ENCODE measurements at regions not wholly inside any gene's neighbourhood (a gene's known extent, or its start where the extent isn't known, plus 50 kb on each side); places are given as distances from the start of the nearest gene placed in this dataset.

DNA sequence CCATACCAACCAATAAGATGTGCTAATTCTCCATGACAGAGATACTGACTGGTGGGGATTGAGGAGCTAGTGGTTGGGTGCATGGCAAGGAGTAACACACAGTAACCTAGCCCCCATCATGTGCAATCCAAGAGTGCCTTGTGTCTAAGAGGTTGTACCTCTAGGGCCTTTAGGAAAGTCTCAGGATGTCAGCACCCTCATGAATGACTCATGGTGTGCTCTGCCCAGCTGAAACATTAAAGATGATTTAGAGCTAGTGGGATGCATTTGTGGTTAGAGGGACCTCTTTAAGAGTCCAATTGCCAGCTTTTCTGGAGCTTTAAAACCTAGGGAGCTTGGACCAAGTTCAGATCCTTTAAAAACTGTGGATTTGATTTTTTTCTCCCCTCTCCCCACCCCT, 181.1 kb downstream of the HERPUD2 start:
- Histone ChIP-seq H3K9me3 (no peaks in the 10 kb centered on the region), H3K4me3 (no peak overlapping the region), H3K4me1 (no peaks in the 10 kb centered on the region), H3K27me3 (peaks cover 3% of the 10 kb centered on the region), H3K36me3 (no peaks in the 10 kb centered on the region), H3K27ac (no peak overlapping the region)
- in situ Hi-C loops (cut with MboI; ENCODE audit: low pct_ligation_motif_present in 1 of 4, low pct_unique_long_range_greater_than_20kb in 1 of 4, low sequenced_read_pairs in 3 of 4): no loop called here
- intact Hi-C loops (cut with DNase I; ENCODE audit: low total_unique reads): no loop called here
- TF ChIP-seq POLR2AphosphoS5 (IDR thresholded peaks at IDR 0.05): no peak
- TF ChIP-seq EP300 (IDR thresholded peaks at IDR 0.05; ENCODE audit: low read depth): no peak
- TF ChIP-seq POLR2A (IDR thresholded peaks at IDR 0.05): no peak
- TF ChIP-seq, protein P1, sequence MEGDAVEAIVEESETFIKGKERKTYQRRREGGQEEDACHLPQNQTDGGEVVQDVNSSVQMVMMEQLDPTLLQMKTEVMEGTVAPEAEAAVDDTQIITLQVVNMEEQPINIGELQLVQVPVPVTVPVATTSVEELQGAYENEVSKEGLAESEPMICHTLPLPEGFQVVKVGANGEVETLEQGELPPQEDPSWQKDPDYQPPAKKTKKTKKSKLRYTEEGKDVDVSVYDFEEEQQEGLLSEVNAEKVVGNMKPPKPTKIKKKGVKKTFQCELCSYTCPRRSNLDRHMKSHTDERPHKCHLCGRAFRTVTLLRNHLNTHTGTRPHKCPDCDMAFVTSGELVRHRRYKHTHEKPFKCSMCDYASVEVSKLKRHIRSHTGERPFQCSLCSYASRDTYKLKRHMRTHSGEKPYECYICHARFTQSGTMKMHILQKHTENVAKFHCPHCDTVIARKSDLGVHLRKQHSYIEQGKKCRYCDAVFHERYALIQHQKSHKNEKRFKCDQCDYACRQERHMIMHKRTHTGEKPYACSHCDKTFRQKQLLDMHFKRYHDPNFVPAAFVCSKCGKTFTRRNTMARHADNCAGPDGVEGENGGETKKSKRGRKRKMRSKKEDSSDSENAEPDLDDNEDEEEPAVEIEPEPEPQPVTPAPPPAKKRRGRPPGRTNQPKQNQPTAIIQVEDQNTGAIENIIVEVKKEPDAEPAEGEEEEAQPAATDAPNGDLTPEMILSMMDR (IDR thresholded peaks at IDR 0.05): no peak
- no peak for DNase-seq

DNA sequence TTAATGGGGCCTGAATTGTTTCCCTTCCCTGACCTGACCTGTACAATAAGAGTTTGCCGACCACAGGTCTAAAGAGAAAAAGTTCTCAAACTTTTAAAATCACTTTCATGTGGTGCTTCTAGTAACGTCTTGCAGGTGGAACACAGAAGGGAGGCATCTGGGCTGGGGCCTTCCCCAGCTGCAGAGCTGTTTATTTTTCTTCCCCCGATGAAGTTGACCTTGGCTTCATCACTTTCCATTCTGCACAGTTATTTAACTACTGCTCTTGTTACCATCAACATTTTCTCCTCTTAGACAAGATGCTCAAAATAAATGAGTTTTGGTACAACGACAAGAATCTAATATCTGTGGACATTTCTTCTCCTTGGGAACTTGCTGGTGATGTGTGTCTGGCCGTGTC, 181.7 kb downstream of the HERPUD2 start:
- in situ Hi-C loops (cut with MboI; ENCODE audit: low pct_ligation_motif_present in 1 of 4, low pct_unique_long_range_greater_than_20kb in 1 of 4, low sequenced_read_pairs in 3 of 4): no loop called here
- intact Hi-C loops (cut with DNase I; ENCODE audit: low total_unique reads): no loop called here
- no peak for TF ChIP-seq POLR2A (IDR thresholded peaks at IDR 0.05)

DNA sequence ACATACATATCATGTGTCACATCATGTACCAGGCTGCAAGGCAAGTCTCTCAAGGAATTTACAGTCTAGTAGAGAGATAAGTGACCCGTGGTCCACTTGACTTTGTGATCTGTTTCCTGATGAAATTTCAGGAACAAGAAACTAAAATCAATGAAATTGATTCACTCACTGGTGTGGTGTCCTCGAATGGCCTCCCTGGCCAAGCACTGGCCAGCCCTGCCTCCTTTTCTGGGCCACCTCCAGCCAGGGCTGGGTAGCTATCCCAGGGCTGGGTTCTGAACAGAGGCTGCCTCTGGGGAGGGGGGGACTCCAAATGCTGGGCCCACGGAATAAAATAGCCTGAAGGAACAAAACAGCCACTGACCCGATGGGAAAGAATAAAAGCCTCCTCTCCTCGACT, 182.2 kb downstream of the HERPUD2 start:
- Histone ChIP-seq H3K4me1 (no peaks in the 10 kb centered on the region), H3K27me3 (no peaks in the 10 kb centered on the region), H3K36me3 (no peaks in the 10 kb centered on the region), H3K27ac (no peak overlapping the region), H3K4me3 (no peak overlapping the region), H3K9me3 (no peaks in the 10 kb centered on the region)
- WGBS, 2 donors (ENCODE audit: low coverage in 1 of 2): 20 to 68% methylated on average over 1 to 5 of the region's 5 CpGs
- in situ Hi-C loops (cut with MboI; ENCODE audit: low pct_ligation_motif_present in 1 of 4, low pct_unique_long_range_greater_than_20kb in 1 of 4, low sequenced_read_pairs in 3 of 4): no loop called here
- TF ChIP-seq, protein P1 (IDR thresholded peaks at IDR 0.05): no peak
- TF ChIP-seq POLR2A (IDR thresholded peaks at IDR 0.05) (no peak), POLR2AphosphoS5 (IDR thresholded peaks at IDR 0.05) (no peak), EP300 (IDR thresholded peaks at IDR 0.05; ENCODE audit: low read depth) (no peak)
- no peak for DNase-seq
- intact Hi-C loops (cut with DNase I; ENCODE audit: low total_unique reads): no loop called here

More for the DNA sequence above, 181.7 kb downstream of the HERPUD2 start:
- no peak for DNase-seq
- 20 to 65% methylated on average over 1 to 5 of the region's 5 CpGs for WGBS, 2 donors (ENCODE audit: low coverage in 1 of 2)
- Histone ChIP-seq H3K9me3 (no peaks in the 10 kb centered on the region), H3K27ac (no peak overlapping the region), H3K4me3 (no peak overlapping the region), H3K27me3 (no peaks in the 10 kb centered on the region), H3K36me3 (no peaks in the 10 kb centered on the region), H3K4me1 (no peaks in the 10 kb centered on the region)

DNA sequence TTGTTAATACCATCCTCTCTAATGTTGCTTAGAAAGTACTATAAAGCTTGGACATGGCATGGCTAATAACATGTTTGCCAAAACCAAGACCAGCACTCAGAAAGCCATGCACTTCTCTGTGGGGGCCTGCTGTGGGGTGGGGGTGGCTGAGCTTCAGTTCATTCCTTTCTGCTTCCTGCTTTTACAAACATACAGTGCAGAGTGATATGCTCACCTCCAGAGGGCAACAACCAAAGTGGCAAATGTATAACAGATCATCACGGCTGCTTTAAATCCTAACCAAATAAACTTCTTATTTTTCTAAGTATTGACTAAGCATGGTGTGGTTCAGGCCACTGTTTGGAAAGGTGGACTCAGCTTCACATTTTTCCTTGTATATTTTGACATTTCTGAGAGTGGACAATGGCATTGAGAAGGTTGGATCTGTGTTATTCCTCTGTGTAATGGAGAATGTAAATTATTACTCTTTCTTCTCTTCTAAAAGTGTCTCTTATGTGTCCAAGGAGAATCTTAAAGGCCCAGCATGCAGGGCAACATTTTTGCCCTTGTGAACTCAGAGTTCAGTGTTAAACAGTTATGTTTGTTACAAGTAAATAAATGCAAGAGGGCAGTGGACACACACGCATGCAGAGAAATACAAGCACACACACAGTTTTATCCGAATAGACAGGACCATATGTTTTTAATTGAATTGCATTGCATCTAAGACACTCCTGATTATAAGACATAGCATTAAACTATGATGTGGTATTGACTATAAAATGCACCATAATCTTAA, 186.1 kb downstream of the HERPUD2 start:
- no peak overlapping the region for H3K27ac ChIP-seq
- H3K4me1 ChIP-seq: no peaks in the 10 kb centered on the region
- TF ChIP-seq EP300 (IDR thresholded peaks at IDR 0.05; ENCODE audit: low read depth): no peak
- TF ChIP-seq, protein P1 (IDR thresholded peaks at IDR 0.05): no peak
- no peak for TF ChIP-seq POLR2A (IDR thresholded peaks at IDR 0.05)
- TF ChIP-seq POLR2AphosphoS5 (IDR thresholded peaks at IDR 0.05): no peak
- 54 to 62% methylated on average over 3 of the region's 3 CpGs for WGBS, 2 donors (ENCODE audit: low coverage in 1 of 2)
- H3K9me3 ChIP-seq: no peaks in the 10 kb centered on the region
- no peak overlapping the region for H3K4me3 ChIP-seq
- intact Hi-C loops (cut with DNase I; ENCODE audit: low total_unique reads) (no loop called here), in situ Hi-C loops (cut with MboI; ENCODE audit: low pct_ligation_motif_present in 1 of 4, low pct_unique_long_range_greater_than_20kb in 1 of 4, low sequenced_read_pairs in 3 of 4) (no loop called here)
- H3K27me3 ChIP-seq: no peaks in the 10 kb centered on the region
- no peaks in the 10 kb centered on the region for H3K36me3 ChIP-seq
- no peak for DNase-seq

DNA sequence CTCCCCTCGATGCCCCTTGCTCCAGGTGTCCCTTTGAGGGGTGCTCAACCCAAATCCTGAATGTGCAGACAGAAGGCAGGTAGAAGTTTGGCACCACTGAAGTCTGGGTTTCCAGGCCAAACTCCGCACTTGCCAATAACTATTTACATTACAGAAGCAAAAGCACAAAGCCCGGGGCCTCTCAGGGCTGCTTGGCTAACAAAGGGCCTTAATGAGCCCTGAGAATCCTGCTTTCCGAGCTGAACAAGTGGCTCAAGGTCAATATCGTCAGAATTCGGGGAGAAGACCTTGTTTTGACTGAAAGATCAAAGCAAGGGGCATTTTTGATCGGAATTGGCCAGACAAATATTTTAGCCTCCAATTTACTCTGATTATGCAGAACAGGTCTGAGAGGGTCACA, 189.9 kb downstream of the HERPUD2 start:
- 61 to 62% methylated on average over 3 to 7 of the region's 7 CpGs for WGBS, 2 donors (ENCODE audit: low coverage in 1 of 2)
- no peaks in the 10 kb centered on the region for H3K36me3 ChIP-seq
- H3K9me3 ChIP-seq: no peaks in the 10 kb centered on the region
- DNase-seq: no peak
- H3K4me3 ChIP-seq: no peak overlapping the region
- intact Hi-C loops (cut with DNase I; ENCODE audit: low total_unique reads): no loop called here
- no peaks in the 10 kb centered on the region for H3K27me3 ChIP-seq
- H3K27ac ChIP-seq: no peak overlapping the region
- H3K4me1 ChIP-seq: no peaks in the 10 kb centered on the region
- TF ChIP-seq, protein P1 (IDR thresholded peaks at IDR 0.05): no peak
- no peak for TF ChIP-seq POLR2A (IDR thresholded peaks at IDR 0.05)
- TF ChIP-seq EP300 (IDR thresholded peaks at IDR 0.05; ENCODE audit: low read depth): no peak
- in situ Hi-C loops (cut with MboI; ENCODE audit: low pct_ligation_motif_present in 1 of 4, low pct_unique_long_range_greater_than_20kb in 1 of 4, low sequenced_read_pairs in 3 of 4): no loop called here

All from transverse colon (tissue), 4 donors.